Right cardiac atrium (tissue), 5 donors: ENCODE measurements at regions not wholly inside any gene's neighbourhood (a gene's known extent, or its start where the extent isn't known, plus 50 kb on each side); places are given as distances from the start of the nearest gene placed in this dataset.
"Not testable (repeated sequence)": the region's sequence is repeated elsewhere in the genome, so short reads cannot be mapped to it uniquely, and the experiment has no call there.

ENCODE experiments used
- ATAC-seq, 2 donors: fragments of 200-7000 bp; cut with Tn5 transposase; one replicate each; pipeline versions ENCODE4 v1.8.0 to v1.9.1; 2020; ENCODE audit warnings: moderate library complexity in 2 of 2, mild to moderate bottlenecking in 1 of 2
- DNase-seq, 3 donors: peaks; one replicate each; pipeline ENCODE4 v3.0.0-alpha.2; 2020
- H3K27ac ChIP-seq: one replicate; pipeline ENCODE4 v1.5.1; 2013; ENCODE audit warnings: mild to moderate bottlenecking, low read length, control low read depth, moderate library complexity
- H3K27me3 ChIP-seq: one replicate; pipeline ENCODE4 v1.6.1; 2013; ENCODE audit not compliant: control insufficient read depth, insufficient read depth
- H3K4me1 ChIP-seq: one replicate; pipeline ENCODE4 v1.6.1; 2013; ENCODE audit warnings: low read length; ENCODE audit not compliant: control insufficient read depth, insufficient read depth
- H3K4me3 ChIP-seq: one replicate; pipeline ENCODE4 v1.5.1; 2013; ENCODE audit warnings: low read length, control low read depth
- H3K9me3 ChIP-seq: one replicate; pipeline ENCODE4 v1.6.1; 2013; ENCODE audit warnings: low read length; ENCODE audit not compliant: control insufficient read depth
- WGBS: extraction: QIAGEN DNeasy Blood & Tissue Kit; methylation state at CpG from one replicate; pipeline ENCODE4 v1.1.7; 2013; 5-methylcytosine and 5-hydroxymethylcytosine counted together
- intact Hi-C, 4 donors: fragments of 100-400 bp; cut with DNase I; formaldehyde crosslinking; loops; one replicate each; pipeline versions ENCODE4 v1.11.0 to v1.14.0; 2022 to 2023
- donor health status: healthy with polysubstance abuse.
- donor health status: DM: no; HTN: yes; CAD: no.
- donor health status: DM: no; HTN: no; CAD: no.
- donor health status: DM: no; HTN: yes; CAD: no; lungs with severe emphysema.
- donor health status: DM: yes; HTN: yes; CAD: no.

DNA sequence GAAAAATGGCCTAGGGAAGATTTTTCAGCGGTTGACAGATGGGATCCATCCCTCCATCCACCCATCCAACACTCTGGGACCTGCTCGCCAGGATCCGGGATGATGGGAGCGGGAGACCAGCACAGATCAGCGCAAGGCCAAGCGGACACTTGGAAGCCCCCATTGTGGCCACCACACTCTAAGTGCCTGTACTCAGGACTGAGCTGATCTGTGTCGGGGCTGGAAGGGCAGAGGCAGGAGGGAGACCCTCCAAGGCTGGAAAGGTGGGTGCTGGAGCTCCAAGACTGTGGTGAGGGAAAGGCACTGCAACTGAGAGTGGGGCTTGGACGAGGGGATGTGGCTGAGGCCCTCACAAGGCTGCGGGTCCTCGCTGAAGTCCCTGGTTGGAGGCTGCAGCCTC is 91.8 kb upstream of the TRPM1 start:
- intact Hi-C loops: no loop called here
- no peak overlapping the region for H3K27ac ChIP-seq
- no peaks in the 10 kb centered on the region for H3K4me1 ChIP-seq
- H3K9me3 ChIP-seq: no peaks in the 10 kb centered on the region
- ATAC-seq (no peak), DNase-seq (no peak)
- H3K4me3 ChIP-seq: no peak overlapping the region
- WGBS: 95% methylated on average over 10 of the region's 10 CpGs
- no peaks in the 10 kb centered on the region for H3K27me3 ChIP-seq

DNA sequence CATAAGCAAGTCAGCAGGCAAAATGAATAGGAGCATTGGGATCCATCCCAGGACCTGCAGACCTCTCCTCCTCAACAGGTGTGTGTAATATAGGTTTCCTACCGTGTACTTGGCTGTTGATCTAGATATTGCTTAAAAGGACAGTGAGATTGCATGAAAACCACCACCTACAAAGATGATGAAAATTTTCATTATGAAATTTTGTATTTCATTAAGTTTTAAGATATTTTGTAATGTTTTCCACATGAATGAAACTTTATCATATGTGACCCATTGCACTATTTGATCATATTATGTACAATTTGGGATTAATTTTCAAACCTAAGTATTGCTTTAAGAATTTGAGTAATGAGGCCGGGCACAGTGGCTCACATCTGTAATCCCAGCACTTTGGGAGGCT is 94.3 kb upstream of the TRPM1 start:
- ATAC-seq (no peak), DNase-seq (no peak)
- Histone ChIP-seq H3K4me1 (no peaks in the 10 kb centered on the region), H3K9me3 (no peaks in the 10 kb centered on the region), H3K4me3 (no peak overlapping the region), H3K27me3 (no peaks in the 10 kb centered on the region), H3K27ac (no peak overlapping the region)
- intact Hi-C loops: no loop called here
- WGBS: 72% methylated on average over 2 of the region's 2 CpGs

DNA sequence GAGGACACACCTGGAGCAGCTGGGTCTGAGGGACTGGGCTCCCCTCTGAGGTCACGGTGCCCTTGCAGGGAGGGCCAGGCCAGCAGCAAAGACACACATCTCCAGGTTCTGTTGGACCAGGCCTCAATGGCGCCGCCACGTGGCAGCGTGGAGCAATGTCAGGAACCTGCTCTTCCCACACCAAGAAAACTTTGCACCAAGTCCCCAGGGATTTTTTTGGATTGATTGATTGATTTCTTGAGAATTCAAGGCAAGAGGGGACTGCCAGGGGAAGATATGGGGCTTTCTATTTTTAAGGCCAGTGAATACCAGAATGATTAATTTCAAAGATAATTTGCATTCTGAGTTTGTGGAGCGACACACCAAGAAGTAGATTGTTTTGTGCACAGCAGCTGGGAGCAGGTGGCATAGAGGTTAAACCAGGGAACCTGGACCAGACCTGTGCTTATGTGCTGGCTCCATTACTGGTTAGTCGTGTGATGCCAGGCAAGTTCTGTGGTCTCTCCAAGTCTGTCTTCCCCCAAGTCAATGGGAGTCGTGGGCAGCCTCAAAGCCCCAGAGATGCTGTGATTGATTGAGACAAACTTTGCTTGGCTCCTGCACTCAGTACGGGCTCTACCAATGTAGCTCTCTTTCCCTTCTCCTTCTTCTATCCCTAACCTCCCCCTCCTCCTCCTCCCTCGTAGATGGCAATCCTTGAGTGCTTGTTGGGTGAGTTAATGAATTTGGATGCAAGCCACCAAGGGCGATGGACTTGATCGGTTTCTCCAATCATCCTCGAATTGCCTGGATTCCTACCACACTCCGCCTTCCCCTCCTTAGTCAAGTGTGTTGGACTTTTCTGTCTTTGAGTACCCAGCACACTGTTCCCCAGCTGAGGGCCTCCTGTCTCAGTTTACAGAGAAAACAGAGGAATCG is 96.2 kb upstream of the TRPM1 start:
- DNase-seq (peak in 1 of 3 donors; percentile 70), ATAC-seq (no peak)

DNA sequence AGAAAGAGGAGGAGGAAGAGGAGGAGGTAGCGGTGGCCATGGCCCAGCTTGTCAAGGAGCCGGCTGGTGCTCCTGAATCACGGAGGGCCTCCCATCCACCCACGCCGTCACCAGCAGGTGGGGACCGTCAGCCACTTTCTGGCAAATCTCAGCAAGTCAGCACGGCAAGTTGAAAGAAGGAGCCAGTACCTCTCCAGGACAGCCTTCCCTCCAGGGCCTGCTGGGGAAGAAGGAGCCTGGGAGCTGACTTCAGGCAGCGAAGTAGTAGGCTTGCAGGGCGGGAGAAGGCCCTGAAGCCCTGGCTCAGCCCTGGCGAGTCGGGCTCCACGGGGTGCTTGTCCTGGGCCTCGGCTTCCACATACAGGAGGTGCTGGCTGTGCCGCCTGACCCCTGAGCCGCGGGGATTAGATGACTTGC is 99.2 kb upstream of the TRPM1 start:
- no peaks in the 10 kb centered on the region for H3K9me3 ChIP-seq
- no peak overlapping the region for H3K4me3 ChIP-seq
- H3K27ac ChIP-seq: no peak overlapping the region
- ATAC-seq (peak; percentile 89 to 93), DNase-seq (peak; percentile 74 to 94 (median 91))
- no peaks in the 10 kb centered on the region for H3K27me3 ChIP-seq
- intact Hi-C loops: loop anchor here (2.0 to 5.0 kb wide), 4 partner anchors 237 to 290 kb away; no protein-coding TSS in a partner anchor
- WGBS: 60% methylated on average over 16 of the region's 16 CpGs
- peaks cover 4% of the 10 kb centered on the region for H3K4me1 ChIP-seq

More for the DNA sequence above, 96.2 kb upstream of the TRPM1 start:
- Histone ChIP-seq H3K9me3 (no peaks in the 10 kb centered on the region), H3K27me3 (no peaks in the 10 kb centered on the region), H3K4me1 (no peaks in the 10 kb centered on the region), H3K27ac (no peak overlapping the region), H3K4me3 (no peak overlapping the region)
- intact Hi-C loops: no loop called here
- 50% methylated on average over 15 of the region's 15 CpGs for WGBS

DNA sequence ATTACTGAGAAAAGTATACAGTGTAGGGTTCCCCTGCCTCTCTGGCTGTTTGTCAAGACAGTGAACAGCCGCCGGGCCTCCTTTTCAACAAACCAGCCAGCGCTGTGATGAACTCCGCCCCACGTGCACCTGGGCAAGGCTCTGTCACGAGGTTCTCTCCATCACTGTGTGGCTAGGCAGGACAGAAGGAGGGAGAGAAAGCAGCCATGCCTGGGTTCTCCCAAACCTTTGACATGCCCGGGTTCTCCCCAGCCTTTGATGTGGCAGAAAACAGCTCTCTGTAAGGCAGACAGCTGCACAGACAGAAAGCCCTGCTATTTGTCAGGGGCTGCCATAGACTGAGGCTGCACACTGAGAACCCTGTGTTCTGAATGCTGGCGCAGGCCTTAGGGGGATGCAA is 101.4 kb upstream of the TRPM1 start:
- H3K27ac ChIP-seq: no peak overlapping the region
- WGBS: 85% methylated on average over 8 of the region's 8 CpGs
- H3K4me3 ChIP-seq: no peak overlapping the region
- H3K4me1 ChIP-seq: peaks cover 4% of the 10 kb centered on the region
- DNase-seq (no peak), ATAC-seq (no peak)
- no peaks in the 10 kb centered on the region for H3K9me3 ChIP-seq
- intact Hi-C loops: loop anchor here in 2 of 4 donors (5.0 kb wide), 2 partner anchors 234 to 284 kb away; no protein-coding TSS in a partner anchor
- H3K27me3 ChIP-seq: no peaks in the 10 kb centered on the region

DNA sequence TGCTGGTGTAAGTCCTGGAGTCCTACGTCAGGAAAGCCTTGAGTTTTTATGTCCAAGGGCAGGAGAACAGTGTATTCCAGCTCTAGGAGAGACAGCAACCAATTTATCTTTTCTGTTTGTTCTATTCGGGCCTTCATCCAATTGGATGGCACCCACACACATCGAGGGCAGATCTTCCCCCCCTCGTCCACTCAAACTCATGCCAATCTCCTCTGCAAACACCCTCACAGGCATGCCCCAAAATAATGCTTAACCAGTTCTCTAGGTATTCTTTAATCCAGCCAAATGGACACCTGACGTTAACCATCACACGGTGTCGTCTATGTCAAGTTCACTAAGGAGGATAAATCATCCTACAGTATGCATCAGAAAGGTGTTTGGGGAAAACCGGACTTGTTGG is 102.5 kb upstream of the TRPM1 start:
- peak overlapping the region; percentile 67 for H3K27ac ChIP-seq
- intact Hi-C loops: loop anchor here in 2 of 4 donors (5.0 kb wide), 2 partner anchors 233 to 283 kb away; no protein-coding TSS in a partner anchor
- no peak overlapping the region for H3K4me3 ChIP-seq
- ATAC-seq (peak; percentile 14 to 30), DNase-seq (no peak)
- no peaks in the 10 kb centered on the region for H3K9me3 ChIP-seq
- H3K27me3 ChIP-seq: no peaks in the 10 kb centered on the region
- WGBS: 71% methylated on average over 8 of the region's 8 CpGs
- peaks cover 4% of the 10 kb centered on the region for H3K4me1 ChIP-seq

DNA sequence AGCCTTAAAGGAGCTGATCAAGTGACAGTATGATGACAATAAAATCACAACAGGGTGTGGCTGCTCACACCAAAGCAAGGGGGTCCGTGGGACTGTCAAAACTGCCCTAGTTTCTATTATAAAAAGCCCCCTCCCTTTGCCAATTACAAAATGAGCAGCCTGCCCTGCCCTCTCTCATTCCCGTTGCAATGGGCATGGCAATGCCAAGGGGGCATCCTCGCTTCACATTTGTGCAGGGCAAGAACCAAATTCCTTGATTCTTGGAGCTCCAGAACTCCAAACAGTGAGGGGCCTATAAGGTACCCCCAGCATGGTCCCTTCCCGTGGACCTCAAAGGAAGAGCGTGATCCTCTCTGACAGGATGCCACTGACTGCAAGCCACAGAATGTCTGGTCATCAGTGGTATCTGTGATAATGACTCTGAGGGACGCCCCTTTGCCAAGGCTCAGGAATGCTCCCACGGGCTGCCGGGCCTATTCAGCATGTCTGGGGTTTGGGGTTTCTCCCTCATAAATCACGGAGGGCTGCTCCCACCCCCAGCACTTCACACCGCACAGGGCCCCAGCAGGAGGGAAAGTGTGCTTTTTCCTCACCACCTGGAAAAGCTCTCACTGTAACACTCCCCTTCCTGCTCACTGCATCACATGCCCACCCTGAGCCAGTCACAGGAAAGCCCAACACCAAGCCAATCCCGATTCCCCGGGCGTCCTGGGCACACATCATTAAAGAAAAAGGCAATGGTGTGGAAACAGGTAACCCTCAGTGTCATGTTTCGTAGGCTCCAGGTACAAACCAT is 105.1 kb upstream of the TRPM1 start:
- peaks cover 4% of the 10 kb centered on the region for H3K4me1 ChIP-seq
- ATAC-seq: no peak
- intact Hi-C loops: no loop called here
- WGBS: 64% methylated on average over 14 of the region's 14 CpGs
- DNase-seq: peak in 1 of 3 donors; percentile 23
- no peak overlapping the region for H3K27ac ChIP-seq
- H3K9me3 ChIP-seq: no peaks in the 10 kb centered on the region
- no peak overlapping the region for H3K4me3 ChIP-seq
- H3K27me3 ChIP-seq: no peaks in the 10 kb centered on the region

DNA sequence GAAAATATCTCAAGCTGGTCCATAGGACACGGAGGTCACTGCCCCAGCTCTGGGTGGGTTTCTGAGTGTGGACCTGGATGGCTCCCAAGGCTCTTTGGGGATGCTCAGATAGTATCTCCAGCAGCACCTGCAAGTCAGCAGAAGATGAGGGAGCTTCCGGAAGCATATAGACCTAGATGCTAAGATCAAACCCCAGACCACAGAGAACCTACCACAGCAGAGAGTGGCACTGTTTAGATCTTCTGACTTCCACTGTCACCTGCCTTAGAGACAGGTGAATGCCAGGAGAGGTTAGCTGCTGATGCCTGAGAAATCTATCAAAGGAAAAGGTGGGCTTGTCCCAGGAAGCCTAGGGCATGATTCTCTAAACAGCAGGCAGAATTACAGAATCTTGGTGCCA is 105.7 kb upstream of the TRPM1 start:
- H3K27ac ChIP-seq: no peak overlapping the region
- no peaks in the 10 kb centered on the region for H3K27me3 ChIP-seq
- no peak overlapping the region for H3K4me3 ChIP-seq
- peaks cover 4% of the 10 kb centered on the region for H3K4me1 ChIP-seq
- DNase-seq (no peak), ATAC-seq (no peak)
- intact Hi-C loops: no loop called here
- no peaks in the 10 kb centered on the region for H3K9me3 ChIP-seq
- 87% methylated on average over 2 of the region's 2 CpGs for WGBS

DNA sequence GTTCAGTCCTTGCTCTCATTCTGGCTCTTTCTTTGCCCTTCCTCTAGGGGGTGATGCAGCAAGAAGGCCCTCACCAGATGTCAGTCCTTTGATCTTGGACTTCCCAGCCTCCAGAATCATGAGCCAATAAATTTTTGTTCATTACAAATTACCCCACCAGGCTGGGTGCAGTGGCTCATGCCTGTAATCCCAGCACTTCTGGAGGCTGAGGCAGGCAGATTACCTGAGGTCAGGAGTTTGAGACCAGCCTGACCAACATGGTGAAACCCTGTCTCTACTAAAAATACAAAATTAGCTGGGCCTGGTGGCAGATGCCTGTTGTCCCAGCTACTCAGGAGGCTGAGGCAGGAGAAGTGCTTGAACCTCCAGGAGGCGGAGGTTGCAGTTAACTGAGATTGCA is 106.3 kb upstream of the TRPM1 start:
- DNase-seq, ATAC-seq, H3K27ac ChIP-seq, H3K27me3 ChIP-seq, H3K9me3 ChIP-seq, H3K4me3 ChIP-seq, H3K4me1 ChIP-seq, intact Hi-C loops: not testable (repeated sequence)
- 95% methylated on average over 1 of the region's 1 CpG for WGBS

DNA sequence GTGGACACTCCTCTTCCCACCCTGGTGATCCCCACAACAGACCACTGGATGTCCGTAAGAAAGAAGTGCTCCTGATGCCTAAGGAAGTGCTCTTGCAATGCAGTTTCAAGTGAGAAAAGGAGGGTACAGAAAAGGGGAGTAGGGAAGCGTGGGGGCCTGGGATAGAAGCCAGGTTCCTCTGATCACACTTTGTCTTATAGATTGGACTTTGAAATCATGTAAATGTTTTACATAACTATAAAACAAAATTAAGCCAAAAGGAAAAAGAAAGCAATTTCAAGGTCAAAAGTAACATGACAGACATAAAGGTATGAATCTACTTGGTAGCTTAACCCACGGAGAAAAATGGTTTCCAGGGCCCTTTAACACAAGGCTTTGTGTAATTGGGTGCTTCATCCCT is 107.3 kb upstream of the TRPM1 start:
- no peak overlapping the region for H3K4me3 ChIP-seq
- no peaks in the 10 kb centered on the region for H3K27me3 ChIP-seq
- ATAC-seq (no peak), DNase-seq (no peak)
- intact Hi-C loops: no loop called here
- no peaks in the 10 kb centered on the region for H3K9me3 ChIP-seq
- H3K4me1 ChIP-seq: peaks cover 4% of the 10 kb centered on the region
- H3K27ac ChIP-seq: no peak overlapping the region
- 86% methylated on average over 3 of the region's 3 CpGs for WGBS

DNA sequence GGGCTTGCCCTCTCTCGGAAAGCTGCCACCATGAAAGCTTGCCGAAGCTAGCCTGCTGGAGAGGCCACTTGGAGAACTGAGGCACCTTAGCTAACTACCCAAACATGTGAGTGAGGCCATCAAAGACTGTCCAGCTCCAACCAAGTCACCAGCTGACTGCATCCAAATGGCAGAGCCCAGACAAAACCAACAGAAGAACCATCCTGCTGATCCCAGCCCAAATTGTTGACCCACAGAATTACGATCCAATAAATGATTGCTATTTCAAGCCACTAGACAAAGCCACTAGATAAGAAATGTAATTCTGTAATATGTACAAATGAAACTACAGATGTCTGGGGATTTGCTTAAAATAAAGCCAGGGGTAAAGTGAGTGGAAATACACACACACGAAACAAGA is 109.8 kb upstream of the TRPM1 start:
- DNase-seq: no peak
- peaks cover 4% of the 10 kb centered on the region for H3K4me1 ChIP-seq
- intact Hi-C loops: loop anchor here in 3 of 4 donors (5.0 to 10.0 kb wide), 3 partner anchors 113 to 226 kb away; partner anchors contain the start of gene KLF13 (in 1 of the 3)
- no peaks in the 10 kb centered on the region for H3K27me3 ChIP-seq
- no peak overlapping the region for H3K4me3 ChIP-seq
- H3K9me3 ChIP-seq: no peaks in the 10 kb centered on the region
- WGBS: 95% methylated on average over 4 of the region's 4 CpGs
- no peak overlapping the region for H3K27ac ChIP-seq
- ATAC-seq: no peak
